GM21390 (cell line): ENCODE measurements at regions not wholly inside any gene's neighbourhood (a gene's known extent, or its start where the extent isn't known, plus 50 kb on each side); places are given as distances from the start of the nearest gene placed in this dataset.
"Not testable (repeated sequence)": the region's sequence is repeated elsewhere in the genome, so short reads cannot be mapped to it uniquely, and the experiment has no call there.

Experiments used
- ATAC-seq: cut with Tn5 transposase; IDR thresholded peaks from one replicate; pipeline ENCODE4 v1.9.1; 2021; ENCODE audit not compliant: unreplicated experiment

DNA sequence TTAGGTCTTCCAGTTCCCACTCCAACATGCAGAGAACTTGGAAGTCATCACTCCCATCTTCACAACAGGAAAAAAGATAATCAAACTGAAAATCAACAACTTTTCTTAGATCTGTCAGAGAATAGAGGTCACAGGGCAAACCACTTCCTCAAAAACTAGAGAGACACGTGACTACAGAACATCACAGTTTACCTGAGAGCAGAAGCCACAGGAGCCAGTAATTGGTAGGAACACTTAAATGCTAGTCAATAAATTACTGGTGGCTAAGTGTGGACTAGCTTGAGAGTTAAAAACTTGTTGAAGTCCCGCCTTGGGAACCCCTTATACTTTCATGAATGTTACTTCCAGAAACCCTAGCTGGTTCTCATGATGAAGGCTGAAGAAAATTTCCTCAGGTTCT is 81.1 kb downstream of the THSD1 start:
- not testable (repeated sequence) for ATAC-seq

DNA sequence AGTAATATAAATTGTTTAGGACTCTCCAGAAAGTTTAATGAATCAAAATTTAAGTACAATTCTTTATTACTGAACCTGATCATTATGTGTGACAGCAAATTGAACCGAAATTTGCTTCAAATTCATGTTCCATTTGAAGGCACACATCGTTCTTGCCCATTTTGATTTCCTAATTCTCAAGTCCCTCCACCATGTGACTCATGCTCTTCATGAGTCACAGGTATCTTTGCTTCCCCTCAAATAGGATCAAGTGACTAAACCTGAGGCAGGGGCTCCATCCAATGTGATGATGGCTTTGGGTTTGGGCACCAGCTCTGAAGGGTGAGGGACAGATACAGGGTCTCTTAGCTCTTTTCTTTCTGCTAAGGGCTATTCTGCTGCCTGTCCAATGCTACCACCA is 86.1 kb downstream of the THSD1 start:
- no peak for ATAC-seq

DNA sequence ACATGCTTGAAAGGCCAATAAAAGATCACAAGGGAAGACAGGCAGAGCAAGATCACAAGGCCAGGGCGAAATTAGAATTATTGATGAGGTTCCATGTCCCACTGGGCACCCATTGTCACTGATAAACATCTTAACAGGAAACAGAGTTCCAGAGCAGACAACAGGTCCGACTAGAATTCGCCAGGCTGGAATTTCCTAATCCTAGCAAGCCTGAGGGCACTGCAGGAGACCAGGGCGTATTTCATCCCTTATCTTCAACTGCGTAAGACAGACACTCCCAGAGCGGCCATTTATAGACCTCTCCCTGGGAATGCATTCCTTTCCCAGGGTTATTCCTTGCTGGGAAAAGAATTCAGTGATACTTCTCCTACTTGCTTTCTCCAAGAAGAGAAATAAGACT is 96.1 kb downstream of the THSD1 start:
- ATAC-seq = not testable (repeated sequence)

DNA sequence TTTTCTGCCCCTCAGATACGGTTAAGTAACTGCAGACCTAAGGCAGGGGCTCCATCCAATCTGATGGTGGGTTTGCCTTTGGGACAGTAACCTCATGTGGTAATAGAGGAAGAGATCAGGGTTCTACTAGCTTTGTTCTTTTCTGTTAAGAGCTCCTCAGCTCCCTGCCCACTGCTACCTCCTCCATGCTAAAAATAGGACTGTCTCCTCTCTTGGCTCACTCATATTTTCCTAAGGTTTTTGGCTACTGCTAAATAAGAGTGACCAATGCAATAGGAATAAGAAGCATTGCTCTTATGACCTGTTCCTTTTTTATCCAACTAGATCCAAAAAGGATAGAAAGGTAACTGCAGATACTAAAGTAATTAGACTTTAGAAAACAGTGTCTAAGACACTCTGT is 99.6 kb downstream of the THSD1 start:
- not testable (repeated sequence) for ATAC-seq

DNA sequence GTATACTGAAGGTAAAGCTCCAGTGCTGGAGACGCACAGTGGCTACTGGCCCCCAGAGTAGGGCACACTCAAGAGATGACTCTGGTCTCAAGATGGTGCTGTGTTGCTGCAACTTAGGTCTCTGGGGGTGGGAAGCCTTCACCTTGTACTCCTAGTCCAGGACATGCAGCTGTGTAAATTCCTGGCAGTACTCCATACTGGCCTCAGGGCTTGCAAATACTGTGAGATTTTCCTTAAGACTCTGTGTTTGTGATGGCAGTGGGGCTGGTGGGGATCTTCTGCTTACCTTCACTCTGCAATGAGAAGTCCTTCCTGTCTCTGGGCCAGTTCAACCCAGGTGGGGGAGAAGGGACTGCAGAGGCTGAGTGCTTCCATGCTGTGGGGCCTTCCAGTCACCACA is 102.9 kb downstream of the THSD1 start:
- ATAC-seq = not testable (repeated sequence)

DNA sequence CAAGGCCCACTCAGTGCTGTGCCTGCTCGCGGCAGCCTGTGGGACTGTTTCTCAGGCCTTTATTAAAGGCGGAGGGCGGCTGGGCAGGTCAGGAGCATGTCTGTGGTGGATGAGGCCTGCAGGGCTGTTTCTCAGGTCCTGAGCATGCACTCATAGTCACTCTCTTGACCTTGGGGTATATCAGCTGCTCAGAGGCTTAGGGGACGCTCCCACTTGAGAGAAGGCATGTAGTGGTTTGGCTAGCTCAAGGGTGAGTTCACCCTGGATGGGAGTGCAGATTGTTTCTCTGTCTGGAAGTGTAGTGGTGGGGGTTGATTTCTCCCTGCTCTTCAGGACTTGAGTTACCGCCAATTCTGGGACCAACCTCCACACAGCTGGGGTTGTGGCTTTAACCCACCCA is 103.3 kb downstream of the THSD1 start:
- ATAC-seq = not testable (repeated sequence)

DNA sequence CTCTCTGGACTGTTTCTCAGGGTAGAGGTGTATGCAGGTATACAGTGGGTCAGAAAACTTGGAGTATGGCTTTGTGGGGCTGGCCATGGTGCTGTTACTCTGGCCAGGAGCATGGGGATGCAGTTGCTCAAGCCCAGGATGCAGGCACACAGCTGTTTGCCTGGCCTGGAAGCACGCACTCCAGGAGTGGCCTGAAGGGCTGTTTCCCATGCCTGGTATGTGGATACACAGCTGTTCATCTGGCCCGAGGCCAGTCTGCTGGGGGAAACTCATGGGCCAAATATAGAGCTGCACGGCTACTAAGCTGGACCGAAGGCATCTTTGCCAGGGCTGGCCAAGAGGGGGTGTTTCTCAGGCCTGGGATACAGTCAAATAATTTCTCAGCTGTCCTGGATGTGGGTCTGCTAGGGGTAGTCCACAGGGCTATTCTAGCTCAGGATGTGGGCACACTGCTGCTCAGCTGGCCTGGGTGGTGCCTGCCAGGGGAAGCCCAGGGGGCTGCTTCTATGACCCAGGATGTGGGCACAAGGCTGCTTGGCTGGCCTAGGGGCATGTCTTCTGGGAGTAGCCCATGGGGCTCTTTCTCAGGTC is 104.1 kb downstream of the THSD1 start:
- not testable (repeated sequence) for ATAC-seq

DNA sequence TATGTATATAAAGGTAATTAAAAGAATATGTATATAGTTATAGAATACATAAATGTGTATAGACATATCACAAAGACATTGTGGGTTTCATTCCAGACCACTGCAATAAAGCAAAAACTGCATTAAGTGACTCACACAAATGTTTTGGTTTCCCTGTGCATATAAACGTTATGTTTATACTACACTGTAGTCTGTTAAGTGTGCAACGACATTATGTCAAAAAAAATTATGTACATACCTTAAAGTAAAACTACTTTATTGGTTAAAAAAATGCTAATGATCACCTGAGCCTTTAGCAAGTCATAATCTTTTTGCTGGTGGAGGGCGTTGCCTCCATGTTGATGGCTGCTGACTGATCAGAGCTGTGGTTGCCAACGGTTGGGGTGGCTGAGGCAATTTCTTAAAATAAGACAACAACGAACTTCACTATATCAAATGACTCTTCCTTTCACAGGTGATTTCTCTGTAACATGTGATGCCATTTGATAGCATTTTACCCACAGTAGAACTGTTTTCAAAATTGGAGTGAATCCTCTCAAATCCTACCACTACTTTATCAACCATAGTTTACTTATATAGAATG is 107.8 kb downstream of the THSD1 start:
- ATAC-seq = not testable (repeated sequence)

DNA sequence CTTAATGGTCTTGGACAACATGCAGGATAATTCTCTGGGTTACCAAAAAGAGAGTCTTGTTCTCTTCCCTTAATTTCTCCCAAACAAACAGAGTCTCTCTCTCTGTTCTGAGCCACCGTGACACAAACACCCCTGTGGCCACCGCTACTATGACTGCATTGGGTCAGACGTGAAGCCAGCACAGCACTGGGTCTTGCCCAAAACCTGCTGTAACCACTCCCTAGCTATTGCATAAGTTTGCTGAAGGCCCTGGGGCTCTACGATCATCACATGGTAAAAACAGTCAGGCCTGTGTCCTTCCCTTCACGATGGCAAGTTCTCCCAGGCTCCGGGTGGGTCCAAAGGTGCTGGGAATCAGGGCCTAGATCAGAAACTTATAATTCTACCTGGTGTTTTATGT is 117.1 kb downstream of the THSD1 start:
- ATAC-seq = not testable (repeated sequence)

DNA sequence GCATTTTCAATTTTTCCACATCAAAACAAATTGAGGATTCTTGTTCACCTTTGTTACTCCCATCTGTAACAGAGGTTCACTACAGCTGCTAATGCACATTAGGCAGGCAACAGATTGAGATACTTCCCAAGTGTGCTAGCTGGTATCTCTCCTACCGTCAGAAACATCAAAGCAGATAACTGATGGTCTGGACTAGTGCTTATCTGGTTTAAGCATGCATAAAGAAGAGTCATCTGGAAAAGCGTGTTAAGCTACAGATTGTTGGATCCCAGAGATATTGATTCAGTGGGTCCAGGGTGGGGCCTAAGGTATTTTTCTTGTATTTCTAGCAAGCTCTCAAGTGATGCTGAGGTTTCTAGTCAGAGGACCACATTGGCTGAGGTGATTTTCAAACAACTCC is 122.0 kb upstream of the NEK3 start:
- not testable (repeated sequence) for ATAC-seq

DNA sequence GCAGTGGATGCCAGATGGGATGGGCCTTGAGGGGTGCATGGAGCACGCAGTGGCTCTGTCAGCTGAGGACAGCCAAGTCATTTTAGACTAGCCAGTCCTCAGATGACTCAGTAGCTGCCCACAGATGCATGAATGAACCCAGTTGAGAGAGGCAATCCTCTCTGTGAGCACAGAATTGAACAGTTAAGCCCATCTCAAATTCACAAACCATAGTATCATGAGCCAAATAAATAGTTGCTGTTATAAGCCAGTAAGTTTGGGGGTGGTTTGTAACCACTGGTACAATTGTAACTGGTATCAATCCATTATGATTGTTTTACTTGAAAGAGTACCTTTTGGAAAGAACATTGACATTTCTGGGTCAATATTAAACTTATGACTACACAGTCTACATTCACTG is 120.0 kb upstream of the NEK3 start:
- not testable (repeated sequence) for ATAC-seq

DNA sequence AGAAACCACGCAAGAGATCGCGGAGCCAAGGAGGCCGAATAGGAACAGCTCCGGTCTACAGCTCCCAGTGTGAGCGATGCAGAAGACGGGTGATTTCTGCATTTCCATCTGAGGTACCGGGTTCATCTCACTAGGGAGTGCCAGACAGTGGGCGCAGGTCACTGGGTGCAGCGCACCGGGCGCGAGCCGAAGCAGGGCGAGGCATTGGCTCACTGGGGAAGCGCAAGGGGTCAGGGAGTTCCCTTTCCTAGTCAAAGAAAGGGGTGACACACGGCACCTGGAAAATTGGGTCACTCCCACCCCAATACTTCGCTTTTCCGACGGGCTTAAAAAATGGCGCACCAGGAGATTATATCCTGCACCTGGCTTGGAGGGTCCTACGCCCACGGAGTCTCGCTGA is 94.9 kb upstream of the NEK3 start:
- ATAC-seq = not testable (repeated sequence)

DNA sequence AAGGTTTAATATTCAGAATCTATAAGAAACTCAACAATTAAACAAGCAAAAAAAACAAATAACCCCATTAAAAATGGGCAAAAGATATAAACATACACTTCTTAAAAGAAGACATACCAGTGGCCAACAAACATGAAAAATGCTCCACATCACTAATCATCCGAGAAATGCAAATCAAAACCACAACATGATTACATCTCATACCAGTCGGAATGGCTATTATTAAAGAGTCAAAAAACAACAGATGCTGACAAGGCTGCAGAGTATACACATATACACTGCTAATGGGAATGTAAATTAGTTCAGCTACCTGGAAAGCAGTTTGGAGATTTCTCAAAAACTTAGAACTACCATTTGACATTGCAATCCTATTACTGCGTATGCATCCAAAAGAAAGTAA is 81.4 kb upstream of the NEK3 start:
- peak; percentile 89 for ATAC-seq

DNA sequence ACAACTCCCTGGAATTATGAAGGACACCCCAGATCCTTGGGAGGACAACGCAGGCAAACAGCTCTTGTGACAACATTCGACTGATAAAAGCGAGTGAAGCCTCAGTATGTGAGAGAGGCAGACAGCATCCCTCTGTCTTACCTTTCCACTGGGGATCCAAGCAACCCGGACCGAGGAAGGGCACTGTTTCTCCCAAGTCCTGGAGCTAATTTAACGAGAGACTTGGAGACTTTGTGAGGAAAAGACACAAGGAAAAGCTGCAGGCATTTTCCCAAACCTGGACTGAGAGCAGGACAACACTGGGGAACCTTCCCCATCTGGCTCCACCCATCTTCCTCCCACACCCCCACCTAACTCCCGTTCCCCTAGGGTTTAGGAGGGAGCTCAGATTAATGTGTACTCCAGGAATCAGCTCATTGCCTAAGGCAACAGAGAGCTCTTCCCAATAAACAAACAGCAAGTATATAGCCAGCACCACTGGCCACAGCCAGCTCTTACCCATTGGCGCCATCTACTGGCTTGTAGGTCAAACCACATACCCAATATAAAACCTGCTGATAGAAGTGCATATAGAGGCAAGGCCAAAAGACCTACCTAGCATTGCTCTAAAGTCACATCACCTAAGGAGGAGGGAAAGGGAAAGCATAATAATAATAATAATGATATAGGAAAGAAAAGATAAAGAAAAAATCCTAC is 76.7 kb upstream of the NEK3 start:
- ATAC-seq = peak; percentile 68

DNA sequence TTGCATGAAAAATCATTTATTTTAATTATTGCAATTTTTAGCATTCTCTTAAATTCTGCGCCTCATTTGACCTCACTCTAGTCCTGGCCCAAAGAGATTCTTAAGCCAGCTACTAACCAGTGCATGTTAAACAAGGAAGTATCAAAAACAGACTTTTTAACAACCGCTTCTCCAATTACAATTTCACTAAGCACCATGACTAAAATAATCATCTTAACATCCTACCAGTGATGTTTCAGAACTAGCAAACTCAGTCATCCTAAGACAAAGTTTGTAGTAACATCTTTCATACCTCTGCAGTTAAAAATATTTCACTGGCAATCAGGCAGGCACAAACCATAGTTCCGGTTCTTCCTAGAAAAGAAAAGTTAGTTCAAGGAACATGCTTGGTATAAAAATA is 75.5 kb upstream of the NEK3 start:
- not testable (repeated sequence) for ATAC-seq

DNA sequence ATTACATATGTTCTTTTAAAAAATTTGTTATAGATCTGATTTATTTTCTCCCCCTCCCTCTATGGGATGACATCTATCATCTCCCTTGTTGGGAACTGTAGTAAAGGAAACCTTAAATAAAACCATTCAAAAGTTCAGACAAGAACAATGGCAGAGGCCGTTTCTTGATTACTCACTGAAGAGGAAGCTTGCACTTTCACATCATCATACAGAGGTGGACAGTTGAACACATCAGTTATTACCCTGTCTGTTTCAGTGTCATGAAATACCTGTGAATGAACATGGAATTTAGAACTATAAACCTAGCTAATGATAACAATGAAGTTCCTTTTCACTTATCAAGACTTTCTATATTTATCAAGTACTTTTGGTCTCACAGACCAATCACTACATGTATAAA is 63.7 kb upstream of the NEK3 start:
- not testable (repeated sequence) for ATAC-seq

DNA sequence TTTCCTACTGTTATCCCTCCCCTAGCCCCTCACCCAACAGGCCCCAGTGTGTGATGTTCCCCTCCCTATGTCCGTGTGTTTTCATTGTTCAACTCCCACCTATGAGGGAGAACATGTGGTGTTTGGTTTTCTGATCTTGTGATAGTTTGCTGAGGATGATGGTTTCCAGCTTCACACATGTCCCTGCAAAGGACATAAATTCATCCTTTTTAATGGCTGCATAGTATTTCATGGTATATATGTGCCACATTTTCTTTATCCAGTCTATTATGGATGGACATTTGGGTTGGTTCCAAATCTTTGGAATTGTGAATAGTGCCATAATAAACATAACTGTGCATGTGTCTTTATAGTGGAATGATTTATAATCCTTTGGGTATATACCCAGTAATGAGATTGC is 54.5 kb upstream of the NEK3 start:
- not testable (repeated sequence) for ATAC-seq

DNA sequence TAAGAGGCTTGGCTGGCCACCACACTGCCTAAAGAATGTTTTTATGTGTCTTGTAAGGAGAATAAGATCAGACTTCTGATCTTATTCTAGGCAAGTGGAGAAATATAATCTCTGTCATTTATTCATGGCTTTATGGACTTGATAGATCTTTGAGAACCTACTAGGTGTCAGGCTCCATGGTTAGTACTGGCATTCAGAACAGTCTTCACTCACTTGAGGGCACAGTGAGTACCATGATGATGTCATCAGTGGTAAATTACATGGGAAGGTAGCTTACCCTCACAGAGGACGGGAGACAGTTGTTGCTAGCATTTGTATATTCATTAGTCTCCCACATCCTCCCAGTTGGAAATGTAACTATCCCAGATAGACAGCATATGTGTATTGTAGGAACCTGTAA is 53.5 kb upstream of the NEK3 start:
- ATAC-seq = not testable (repeated sequence)

DNA sequence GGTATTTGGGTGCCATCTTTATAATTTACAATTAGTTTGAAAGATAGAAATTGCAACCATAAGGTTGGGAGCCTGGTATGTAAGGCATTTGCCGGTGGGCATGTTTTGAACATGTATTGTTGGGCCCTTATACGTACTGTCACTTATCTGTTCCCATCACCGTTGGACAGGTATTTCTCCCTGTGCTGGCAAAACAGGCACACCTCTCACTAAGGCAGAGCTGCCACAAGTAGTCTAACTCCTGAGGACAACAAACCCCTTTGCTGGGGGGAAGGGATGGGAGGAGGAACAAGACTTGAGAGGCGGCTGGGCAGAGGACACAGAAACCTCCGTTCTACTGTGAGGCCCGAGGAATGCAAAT is 52.0 kb upstream of the NEK3 start:
- not testable (repeated sequence) for ATAC-seq

DNA sequence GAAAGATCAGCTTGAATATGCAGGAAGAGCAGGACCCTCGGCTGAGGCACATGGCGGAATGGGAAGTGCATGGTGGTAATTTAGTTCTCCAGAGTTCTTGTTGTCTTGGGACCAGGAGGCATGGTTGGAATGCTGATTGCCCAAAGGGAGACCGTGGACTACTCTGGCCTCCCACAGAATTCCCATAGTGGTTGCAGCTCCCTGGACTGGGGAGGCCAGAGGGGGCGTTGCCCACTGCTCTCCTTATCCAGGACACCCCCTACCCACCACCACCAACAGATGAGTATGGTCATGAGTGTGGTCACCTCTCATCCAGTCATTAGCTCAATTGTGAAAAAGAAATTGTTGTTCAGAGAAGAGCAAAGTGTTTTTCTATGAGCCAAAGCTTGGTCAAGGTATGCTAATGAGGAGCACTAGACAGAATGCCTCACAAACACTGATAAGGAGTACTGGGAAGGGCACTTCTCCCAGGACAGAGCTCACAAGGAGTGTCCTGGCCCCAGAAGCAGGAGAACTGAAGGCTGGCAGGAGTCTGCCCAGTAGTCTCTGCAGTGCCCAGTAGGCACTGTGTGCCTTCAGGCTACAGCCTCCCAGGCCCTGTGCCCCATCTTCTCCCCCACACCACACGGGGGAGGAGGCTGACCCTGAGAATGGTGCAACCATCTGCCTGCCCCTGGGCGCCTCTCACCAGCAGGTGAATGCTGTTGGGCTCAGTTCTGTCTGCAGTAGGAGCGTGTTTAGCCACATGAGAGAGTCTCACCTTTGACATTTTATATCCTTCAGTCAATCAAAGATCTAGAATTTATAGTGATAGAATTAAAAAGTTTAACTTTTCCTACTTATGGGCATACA is 51.4 kb upstream of the NEK3 start:
- ATAC-seq = not testable (repeated sequence)
